H9 (cell line): ENCODE measurements at regions not wholly inside any gene's neighbourhood (a gene's known extent, or its start where the extent isn't known, plus 50 kb on each side); places are given as distances from the start of the nearest gene placed in this dataset.

ENCODE experiments used
- DNase-seq: peaks from one replicate; pipeline ENCODE4 v3.0.0-alpha.2; 2017
- H2AFZ ChIP-seq: one replicate; pipeline ENCODE4 v1.6.1; 2013; ENCODE audit warnings: mild to moderate bottlenecking, low read length, control low read depth, moderate library complexity
- H2AK5ac ChIP-seq: 2 replicates; pipeline ENCODE4 v1.6.1; 2013; ENCODE audit warnings: low read length, control low read depth, mixed read lengths; ENCODE audit not compliant: insufficient read length
- H2BK120ac ChIP-seq: one replicate; pipeline ENCODE4 v1.6.1; 2013; ENCODE audit warnings: low read depth, mild to moderate bottlenecking, low read length, control low read depth, inconsistent platforms; ENCODE audit not compliant: poor library complexity, severe bottlenecking
- H2BK12ac ChIP-seq: 2 replicates; pipeline ENCODE4 v1.6.1; 2013; ENCODE audit warnings: low read length, control low read depth, mixed read lengths, low read depth; ENCODE audit not compliant: insufficient read length
- H2BK15ac ChIP-seq: 2 replicates; pipeline ENCODE4 v1.6.1; 2013; ENCODE audit warnings: low read depth, low read length, control low read depth
- H2BK20ac ChIP-seq: one replicate; pipeline ENCODE4 v1.6.1; 2013; ENCODE audit warnings: low read depth, mild to moderate bottlenecking, low read length, control low read depth, inconsistent platforms; ENCODE audit not compliant: poor library complexity, severe bottlenecking
- H2BK5ac ChIP-seq: 2 replicates; pipeline ENCODE4 v1.6.1; 2013; ENCODE audit warnings: low read length, control low read depth, mixed read lengths; ENCODE audit not compliant: insufficient read length
- H3K14ac ChIP-seq: 2 replicates; pipeline ENCODE4 v1.6.1; 2013; ENCODE audit warnings: low read length, control low read depth; ENCODE audit not compliant: insufficient read depth
- H3K18ac ChIP-seq: 2 replicates; pipeline ENCODE4 v1.6.1; 2013; ENCODE audit warnings: low read depth, mild to moderate bottlenecking, mixed read lengths, low read length, control low read depth; ENCODE audit not compliant: insufficient read length
- H3K23ac ChIP-seq: 2 replicates; pipeline ENCODE4 v1.6.1; 2013; ENCODE audit warnings: low read length, control low read depth, mixed read lengths, low read depth; ENCODE audit not compliant: insufficient read length
- H3K23me2 ChIP-seq: 2 replicates; pipeline ENCODE4 v1.6.1; 2013; ENCODE audit warnings: low read depth, mild to moderate bottlenecking, mixed read lengths, low read length, control low read depth; ENCODE audit not compliant: insufficient read length, poor library complexity, severe bottlenecking
- H3K27ac ChIP-seq: 2 replicates; pipeline ENCODE4 v1.5.1; 2013; ENCODE audit warnings: low read length, control low read depth, mixed read lengths, low read depth; ENCODE audit not compliant: insufficient read length
- H3K27me3 ChIP-seq: 2 replicates; pipeline ENCODE4 v1.6.1; 2013; ENCODE audit warnings: low read length, control low read depth, inconsistent platforms; ENCODE audit not compliant: insufficient read depth
- H3K4ac ChIP-seq: 2 replicates; pipeline ENCODE4 v1.6.1; 2013; ENCODE audit warnings: low read depth, mild to moderate bottlenecking, control low read depth, inconsistent platforms, low read length, moderate library complexity
- H3K4me1 ChIP-seq: 2 replicates; pipeline ENCODE4 v1.6.1; 2013; ENCODE audit warnings: low read length, control low read depth, inconsistent platforms; ENCODE audit not compliant: insufficient read depth
- H3K4me2 ChIP-seq: 2 replicates; pipeline ENCODE4 v1.6.1; 2013; ENCODE audit warnings: low read length, control low read depth, mixed read lengths; ENCODE audit not compliant: insufficient read length, insufficient read depth
- H3K56ac ChIP-seq: 2 replicates; pipeline ENCODE4 v1.6.1; 2013; ENCODE audit warnings: low read depth, mild to moderate bottlenecking, mixed read lengths, low read length, control low read depth; ENCODE audit not compliant: insufficient read length
- H3K79me1 ChIP-seq: 2 replicates; pipeline ENCODE4 v1.6.1; 2013; ENCODE audit warnings: low read depth, mild to moderate bottlenecking, moderate library complexity, low read length, control low read depth, inconsistent platforms; ENCODE audit not compliant: insufficient read depth, poor library complexity, severe bottlenecking
- H3K79me2 ChIP-seq: 2 replicates; pipeline ENCODE4 v1.6.1; 2013; ENCODE audit warnings: low read length, control low read depth, inconsistent platforms; ENCODE audit not compliant: insufficient read depth
- H3K9ac ChIP-seq: 2 replicates; pipeline ENCODE4 v1.6.1; 2013; ENCODE audit warnings: low read length, control low read depth, mixed read lengths; ENCODE audit not compliant: insufficient read length; ENCODE audit errors: extremely low read depth
- H3K9me3 ChIP-seq: one replicate; pipeline ENCODE4 v1.6.1; 2013; ENCODE audit warnings: low read depth, low read length, inconsistent platforms; ENCODE audit not compliant: control insufficient read depth
- H3T11ph ChIP-seq: one replicate; pipeline ENCODE4 v1.6.1; 2013; ENCODE audit warnings: mild to moderate bottlenecking, low read length, control low read depth, inconsistent platforms
- H4K20me1 ChIP-seq: one replicate; pipeline ENCODE4 v1.6.1; 2013; ENCODE audit not compliant: control insufficient read depth, insufficient read length, insufficient read depth
- H4K5ac ChIP-seq: 2 replicates; pipeline ENCODE4 v1.6.1; 2013; ENCODE audit warnings: low read depth, mild to moderate bottlenecking, mixed read lengths, low read length, control low read depth; ENCODE audit not compliant: insufficient read length
- H4K8ac ChIP-seq: replicated peaks from 2 replicates; pipeline ENCODE4 v1.6.1; 2013; ENCODE audit warnings: low read length, control low read depth, mixed read lengths, low read depth; ENCODE audit not compliant: insufficient read length
- H4K91ac ChIP-seq: 2 replicates; pipeline ENCODE4 v1.6.1; 2013; ENCODE audit warnings: low read depth, mild to moderate bottlenecking, moderate library complexity, mixed read lengths, low read length, control low read depth; ENCODE audit not compliant: insufficient read length
- H3K27ac Mint-ChIP-seq, 3 experiments: 2 replicates in 2 of 3; 3 replicates in 1 of 3; pipeline ENCODE4 v1.8.0; 2020 to 2021; ENCODE audit warnings: mixed read lengths in 3 of 3, mild to moderate bottlenecking in 1 of 3, moderate library complexity in 1 of 3
- H3K27me3 Mint-ChIP-seq: 2 replicates; pipeline ENCODE4 v1.8.0; 2021; ENCODE audit warnings: low read depth, mild to moderate bottlenecking, moderate library complexity, mixed read lengths
- H3K36me3 Mint-ChIP-seq, 3 experiments: 2 replicates in 2 of 3; 3 replicates in 1 of 3; pipeline ENCODE4 v1.8.0; 2020 to 2021; ENCODE audit warnings: low read depth in 3 of 3, mixed read lengths in 3 of 3; ENCODE audit not compliant: insufficient read depth in 1 of 3
- H3K4me1 Mint-ChIP-seq, 2 experiments: 2 replicates each; pipeline ENCODE4 v1.8.0; 2020; ENCODE audit warnings: mixed read lengths in 2 of 2
- H3K4me3 Mint-ChIP-seq, 2 experiments: 2 replicates in 1 of 2; 3 replicates in 1 of 2; pipeline ENCODE4 v1.8.0; 2020 to 2021; ENCODE audit warnings: mild to moderate bottlenecking in 2 of 2, mixed read lengths in 2 of 2, moderate library complexity in 1 of 2
- H3K9me3 Mint-ChIP-seq, 2 experiments: 2 replicates in 1 of 2; 3 replicates in 1 of 2; pipeline ENCODE4 v1.8.0; 2020; ENCODE audit warnings: mild to moderate bottlenecking in 2 of 2, mixed read lengths in 2 of 2, moderate library complexity in 1 of 2
- CTCF ChIP-seq: fragments of 200-600 bp; sonication (generic); conservative IDR thresholded peaks from 3 replicates; pipeline ENCODE4 v1.8.0; 2021; ENCODE audit warnings: antibody characterized with exemption, mild to moderate bottlenecking
- WGBS: extraction: QIAGEN DNeasy Blood & Tissue Kit; methylation state at CpG from one replicate; pipeline ENCODE4 v1.1.7; 2013; ENCODE audit warnings: missing lambda C conversion rate, low lambda C conversion rate, mixed read lengths; ENCODE audit not compliant: insufficient read length; ENCODE audit errors: extremely low coverage; 5-methylcytosine and 5-hydroxymethylcytosine counted together

GRCh38 chr1:88357729-88358128 lies 326.3 kb upstream of the PKN2 start:
- Histone ChIP-seq H2BK120ac (no peak overlapping the region), H3K4me1 (no peaks in the 10 kb centered on the region), H3K27ac (no peak overlapping the region), H3K27me3 (no peaks in the 10 kb centered on the region), H3K56ac (no peak overlapping the region), H4K91ac (no peak overlapping the region), H3K23me2 (no peaks in the 10 kb centered on the region), H4K8ac (no peak overlapping the region), H3T11ph (no peak overlapping the region), H2BK12ac (no peak overlapping the region), H4K20me1 (no peaks in the 10 kb centered on the region), H2BK5ac (no peak overlapping the region), H2AK5ac (no peak overlapping the region), H3K14ac (no peak overlapping the region), H3K79me2 (no peaks in the 10 kb centered on the region), H3K18ac (no peak overlapping the region), H3K79me1 (no peaks in the 10 kb centered on the region), H4K5ac (no peak overlapping the region), H3K9me3 (no peaks in the 10 kb centered on the region), H3K23ac (no peak overlapping the region), H3K9ac (no peak overlapping the region), H3K4ac (no peak overlapping the region), H2AFZ (no peak overlapping the region), H2BK20ac (no peak overlapping the region), H3K4me2 (no peak overlapping the region), H2BK15ac (no peak overlapping the region)
- TF ChIP-seq CTCF = no peak
- no peaks in the 10 kb centered on the region for H3K4me1 Mint-ChIP-seq
- no CpG with 5 or more reads among the region's 2 CpGs for WGBS
- H3K27me3 Mint-ChIP-seq = no peaks in the 10 kb centered on the region
- H3K9me3 Mint-ChIP-seq = 0 out of 5 replicates have a peak, but pooled peaks cover 0 to 2% of the 10 kb centered on the region in 2 experiments
- H3K27ac Mint-ChIP-seq = no peak overlapping the region
- DNase-seq = no peak
- no peak overlapping the region for H3K4me3 Mint-ChIP-seq
- no peaks in the 10 kb centered on the region for H3K36me3 Mint-ChIP-seq
